ENCODE measurements at regions not wholly inside any gene's neighbourhood (a gene's known extent, or its start where the extent isn't known, plus 50 kb on each side); places are given as distances from the start of the nearest gene placed in this dataset.
"Not testable (repeated sequence)": the region's sequence is repeated elsewhere in the genome, so short reads cannot be mapped to it uniquely, and the experiment has no call there.

DNA sequence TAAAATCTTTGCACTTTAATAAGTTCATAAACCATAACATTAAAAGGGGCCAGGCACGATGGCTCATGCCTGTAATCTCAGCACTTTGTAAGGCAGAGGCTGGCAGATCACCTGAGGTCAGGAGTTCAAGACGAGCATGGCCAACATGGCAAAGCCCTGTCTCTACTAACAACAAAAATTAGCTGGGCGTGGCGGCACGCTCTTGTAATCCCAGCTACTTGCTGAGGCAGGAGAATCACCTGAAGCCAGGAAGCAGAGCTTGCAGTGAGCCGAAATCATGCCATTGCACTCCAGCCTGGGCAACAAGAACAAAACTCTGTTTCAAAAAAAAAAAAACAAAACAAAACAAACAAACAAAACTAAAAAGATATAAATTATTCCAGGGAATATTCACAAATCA lies 595.2 kb upstream of the LCORL start:
- no peak for TF ChIP-seq POLR2A (IDR thresholded peaks at IDR 0.05; ENCODE audit: low read depth, low read length)
- DNase-seq (ENCODE audit: insufficient read length, low spot score) (no peak), FAIRE-seq (no peak)

DNA sequence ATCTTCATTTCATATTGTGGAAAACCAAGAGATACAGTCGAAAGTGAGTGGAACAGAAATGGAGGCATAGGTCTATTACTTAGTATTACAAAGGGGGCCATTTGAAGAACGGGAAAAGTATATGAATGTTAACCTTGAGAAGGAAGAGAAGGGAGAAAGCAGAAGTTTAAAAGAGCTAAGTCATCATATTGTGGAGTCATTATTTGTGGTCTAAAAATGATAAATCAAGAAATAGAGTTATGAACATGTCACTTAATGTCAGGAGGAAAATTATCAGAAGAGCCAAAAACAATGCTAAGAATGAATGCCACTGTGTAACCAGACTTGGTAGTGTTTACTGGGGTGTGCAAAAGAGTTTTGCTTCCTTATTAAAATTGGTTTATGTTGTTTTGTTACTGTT lies 589.5 kb upstream of the LCORL start:
- FAIRE-seq (no peak), DNase-seq (ENCODE audit: insufficient read length, low spot score) (no peak)
- TF ChIP-seq POLR2A (IDR thresholded peaks at IDR 0.05; ENCODE audit: low read depth, low read length), result no peak

DNA sequence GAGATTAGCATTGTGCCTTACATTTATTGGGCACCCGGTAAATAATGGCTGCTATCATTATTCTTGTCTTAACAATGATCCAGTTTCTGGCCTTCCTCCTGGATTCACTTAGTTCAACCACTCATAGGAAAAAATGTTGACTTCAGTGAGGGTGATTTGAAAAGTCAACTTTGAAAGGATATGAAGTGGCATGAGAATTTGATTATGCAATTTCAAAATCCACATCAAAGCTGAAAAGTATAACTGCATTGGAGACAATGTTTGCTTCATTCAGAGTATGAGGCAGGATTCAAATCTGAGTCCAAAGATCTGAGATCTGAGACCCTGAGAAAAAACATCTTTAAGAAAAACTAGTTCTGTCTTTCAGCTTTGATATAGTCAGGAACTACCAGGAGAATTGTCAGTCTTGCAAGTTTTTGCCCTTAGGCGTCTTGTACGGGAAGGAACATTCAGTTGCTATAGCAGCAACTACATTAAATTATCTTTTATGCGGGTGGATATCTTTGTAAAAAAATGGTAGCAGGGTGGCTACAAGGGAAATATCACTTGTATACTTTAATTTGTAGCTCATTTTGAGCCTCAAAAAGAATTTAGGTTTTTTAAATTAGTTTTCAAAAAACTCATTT lies 587.5 kb upstream of the LCORL start:
- DNase-seq (ENCODE audit: insufficient read length, low spot score) (no peak), FAIRE-seq (no peak)
- TF ChIP-seq POLR2A (IDR thresholded peaks at IDR 0.05; ENCODE audit: low read depth, low read length), result no peak

DNA sequence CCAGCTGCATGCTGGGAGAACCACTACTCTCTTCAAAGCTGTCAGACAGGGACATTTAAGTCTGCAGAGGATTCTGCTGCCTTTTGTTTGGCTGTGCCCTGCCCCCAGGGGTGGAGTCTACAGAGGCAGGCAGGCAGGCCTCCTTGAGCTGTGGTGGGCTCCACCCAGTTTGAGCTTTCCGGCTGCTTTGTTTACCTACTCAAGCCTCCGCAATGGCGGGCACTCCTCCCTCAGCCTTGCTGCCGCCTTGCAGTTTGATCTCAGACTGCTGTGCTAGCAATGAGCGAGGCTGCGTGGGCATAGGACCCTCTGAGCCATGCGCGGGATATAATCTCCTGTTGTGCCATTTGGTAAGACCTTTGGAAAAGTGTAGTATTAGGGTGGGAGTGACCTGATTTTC lies 581.1 kb upstream of the LCORL start:
- not testable (repeated sequence) for DNase-seq (ENCODE audit: insufficient read length, low spot score); FAIRE-seq

DNA sequence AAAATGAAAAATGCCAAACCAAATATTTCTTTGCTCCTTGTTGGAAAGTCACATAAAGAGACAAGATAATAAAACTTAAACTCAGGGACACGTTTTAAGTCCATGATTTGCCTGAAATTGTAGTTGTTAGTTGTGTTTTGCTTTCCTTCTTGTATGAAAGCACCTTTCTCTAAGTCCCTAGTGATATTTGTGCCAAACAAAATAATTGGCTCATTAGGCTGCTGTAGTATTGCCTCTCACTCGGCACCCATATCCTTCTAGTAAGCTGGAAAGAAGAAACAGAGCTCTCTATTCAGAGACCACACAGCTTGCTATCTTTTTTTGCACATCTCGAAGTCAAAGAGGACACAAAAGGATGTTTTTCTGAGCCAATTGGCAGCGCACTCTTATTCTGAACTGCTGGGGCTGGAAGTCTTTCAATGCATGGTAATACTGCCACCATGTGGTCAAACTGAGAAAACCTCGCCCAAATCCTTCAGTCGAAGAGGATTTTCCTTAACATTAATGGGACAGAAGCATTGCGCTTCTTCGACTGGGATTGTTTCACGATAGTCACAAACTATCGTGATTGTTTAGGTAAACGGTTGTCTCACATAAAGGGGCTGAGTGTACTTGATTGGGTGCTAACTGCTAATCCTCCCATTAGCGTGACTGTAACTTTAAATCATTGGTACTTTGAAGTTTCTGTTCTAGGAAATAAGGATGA lies 571.9 kb upstream of the LCORL start:
- peak; percentile 14 for DNase-seq (ENCODE audit: insufficient read length, low spot score)
- FAIRE-seq, result peak; percentile 61
- no peak for TF ChIP-seq POLR2A (IDR thresholded peaks at IDR 0.05; ENCODE audit: low read depth, low read length)

DNA sequence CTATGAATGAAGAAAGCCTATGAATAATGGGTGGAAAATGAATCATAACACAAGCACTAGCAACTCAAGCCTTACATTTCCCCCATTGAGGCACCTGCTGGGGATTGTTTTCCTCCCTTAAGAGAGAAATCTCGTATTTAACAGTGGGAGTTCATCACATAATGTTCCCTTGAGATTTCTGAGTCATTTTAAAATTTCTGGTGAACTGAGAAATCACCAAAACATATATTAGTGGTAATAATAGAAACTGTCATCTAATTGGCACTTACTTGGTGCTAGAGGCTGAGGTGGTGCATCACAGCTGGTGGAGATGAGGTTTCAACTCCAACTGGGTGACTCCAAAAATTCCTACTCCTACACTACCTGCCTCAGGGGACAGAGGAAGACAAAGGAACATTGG lies 561.3 kb upstream of the LCORL start:
- FAIRE-seq, result no peak
- DNase-seq (ENCODE audit: insufficient read length, low spot score), result no peak
- no peak for TF ChIP-seq POLR2A (IDR thresholded peaks at IDR 0.05; ENCODE audit: low read depth, low read length)

DNA sequence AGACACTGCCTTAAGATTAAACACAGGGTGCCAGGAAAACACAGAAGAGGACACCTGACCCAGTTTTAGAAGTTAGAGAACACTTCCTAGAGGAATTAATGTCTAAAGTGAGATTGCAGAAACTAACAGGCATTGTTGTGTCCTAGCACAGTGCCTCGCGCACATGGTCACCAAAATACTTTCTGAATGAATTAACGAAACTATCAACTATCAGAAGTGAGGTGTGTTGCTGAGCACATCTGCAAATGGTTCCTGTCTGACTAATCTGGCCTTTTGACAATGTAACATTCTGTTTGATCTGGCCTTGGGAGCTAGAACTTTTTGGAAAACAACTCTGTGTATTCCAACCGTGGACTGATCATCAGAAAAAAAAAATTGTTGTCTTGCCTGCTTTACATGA lies 556.8 kb upstream of the LCORL start:
- TF ChIP-seq POLR2A (IDR thresholded peaks at IDR 0.05; ENCODE audit: low read depth, low read length), result no peak
- DNase-seq (ENCODE audit: insufficient read length, low spot score) (no peak), FAIRE-seq (no peak)

DNA sequence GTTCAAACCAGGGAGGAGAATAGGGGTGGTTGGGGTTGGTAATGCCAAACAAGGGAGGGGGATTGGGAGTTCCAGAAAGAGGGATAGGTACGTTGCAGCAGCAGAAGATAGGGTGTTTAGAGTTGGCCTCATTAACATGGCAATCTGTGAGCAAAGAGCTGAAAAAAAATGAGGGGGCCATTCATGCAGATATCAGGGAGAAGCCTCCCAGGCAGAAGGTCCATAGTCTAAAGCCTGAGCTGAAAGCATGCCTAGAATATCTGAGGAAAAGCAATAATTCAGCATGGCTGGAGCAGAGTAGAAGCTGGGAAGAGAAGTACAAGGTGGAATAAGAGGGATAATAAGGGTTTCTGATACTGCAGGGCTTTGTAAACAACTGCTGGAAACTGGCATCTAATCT lies 550.9 kb upstream of the LCORL start:
- FAIRE-seq (no peak), DNase-seq (ENCODE audit: insufficient read length, low spot score) (no peak)
- TF ChIP-seq POLR2A (IDR thresholded peaks at IDR 0.05; ENCODE audit: low read depth, low read length), result no peak

DNA sequence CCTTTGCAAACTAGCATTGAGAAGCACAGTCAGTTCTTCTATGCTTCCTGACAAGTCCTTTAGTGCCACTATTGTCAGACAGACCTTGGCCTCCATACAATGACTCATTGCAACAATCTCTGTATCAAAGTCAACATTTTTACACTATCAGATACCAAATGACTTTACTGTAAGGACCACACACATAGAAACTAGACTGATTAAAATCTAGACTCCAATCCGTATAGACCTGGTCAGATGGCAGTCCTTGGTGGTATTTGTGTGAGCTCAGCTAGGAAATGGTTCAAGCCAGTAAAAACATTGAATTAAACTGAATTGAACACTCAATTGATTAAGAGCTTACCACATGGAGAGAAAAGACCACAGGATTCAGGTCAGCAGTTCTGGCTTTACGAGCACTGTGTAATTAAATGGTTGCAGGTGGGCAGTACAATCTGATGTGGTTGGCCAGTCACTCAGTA lies 549.8 kb upstream of the LCORL start:
- no peak for TF ChIP-seq POLR2A (IDR thresholded peaks at IDR 0.05; ENCODE audit: low read depth, low read length)
- FAIRE-seq (no peak), DNase-seq (ENCODE audit: insufficient read length, low spot score) (no peak)

DNA sequence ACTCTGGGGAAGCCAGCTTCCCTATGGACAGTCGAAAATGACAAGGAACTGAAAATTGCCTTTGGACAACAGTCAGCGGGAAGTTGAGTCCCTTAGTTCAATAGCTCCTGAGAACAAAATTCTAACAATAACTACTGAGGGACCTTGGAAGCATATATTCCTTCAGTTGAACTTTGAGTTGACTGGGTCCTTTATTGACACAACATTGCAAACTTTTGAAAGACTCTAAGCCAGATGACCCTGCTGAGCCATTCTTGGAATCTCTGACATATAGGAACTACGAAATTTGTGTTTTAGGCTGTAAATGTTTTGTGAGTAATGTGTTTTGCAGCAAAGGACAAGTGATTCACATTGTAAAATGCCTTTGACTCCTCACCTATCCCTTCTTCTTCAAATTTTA lies 548.8 kb upstream of the LCORL start:
- no peak for FAIRE-seq
- no peak for DNase-seq (ENCODE audit: insufficient read length, low spot score)
- TF ChIP-seq POLR2A (IDR thresholded peaks at IDR 0.05; ENCODE audit: low read depth, low read length), result no peak

DNA sequence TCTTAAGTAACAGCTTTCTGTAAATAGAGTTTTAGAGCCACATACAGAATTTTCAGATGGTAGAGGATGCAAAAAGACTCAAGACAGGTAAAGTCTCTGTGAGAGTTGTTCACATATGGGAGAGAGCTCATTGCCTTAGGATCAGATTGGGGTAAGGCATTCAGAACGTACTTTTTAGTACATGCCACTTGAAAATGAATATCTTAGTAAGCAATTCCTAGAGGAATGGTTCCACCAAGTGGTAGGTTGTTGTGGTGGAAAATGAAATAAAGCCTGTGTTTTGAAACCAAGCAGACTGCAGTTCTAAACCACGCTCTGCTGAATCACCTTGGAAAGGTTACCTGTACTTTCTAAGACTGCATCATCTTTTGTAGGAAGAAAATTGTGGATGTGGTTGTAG lies 547.0 kb upstream of the LCORL start:
- TF ChIP-seq POLR2A (IDR thresholded peaks at IDR 0.05; ENCODE audit: low read depth, low read length), result no peak
- no peak for FAIRE-seq

DNA sequence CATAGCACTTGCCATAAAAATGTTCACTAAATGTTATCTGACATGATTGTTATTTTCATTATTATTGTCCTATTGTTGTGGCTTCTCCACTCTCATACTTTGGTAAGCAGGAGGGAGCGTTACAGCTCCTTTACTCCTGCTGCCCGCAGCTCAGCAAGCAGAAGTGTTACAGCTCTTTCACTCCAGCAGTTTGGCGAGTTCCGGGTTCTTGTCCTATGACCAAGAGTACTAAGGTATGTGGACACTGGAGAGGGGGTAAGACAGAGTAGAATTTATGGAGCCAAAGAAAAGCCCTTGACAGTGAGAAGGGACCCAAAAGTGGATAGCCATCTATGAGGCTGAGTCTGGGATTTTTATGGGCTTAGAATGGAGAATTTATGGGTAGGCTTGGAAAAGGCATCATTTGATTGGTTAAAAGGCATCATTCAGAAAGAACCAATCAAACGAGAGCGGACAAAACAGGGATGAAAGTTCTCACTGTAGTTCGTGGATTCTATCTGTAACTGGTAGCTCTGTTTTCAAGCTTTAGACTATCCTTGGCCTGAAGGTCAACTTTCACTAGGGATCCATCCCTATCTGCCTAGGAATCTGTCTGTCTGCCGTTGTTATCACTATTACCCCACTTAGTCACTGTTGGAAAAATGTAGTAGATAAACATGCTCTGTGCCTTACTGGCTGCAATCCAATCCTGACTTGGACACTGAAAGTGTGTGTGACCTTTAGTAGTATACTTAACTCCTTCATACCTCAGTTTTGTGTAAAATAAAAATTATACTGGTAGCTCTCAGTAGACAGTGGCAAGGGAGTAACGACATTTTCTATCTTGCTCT lies 545.6 kb upstream of the LCORL start:
- FAIRE-seq (no peak), DNase-seq (ENCODE audit: insufficient read length, low spot score) (no peak)
- TF ChIP-seq POLR2A (IDR thresholded peaks at IDR 0.05; ENCODE audit: low read depth, low read length), result no peak

More for the DNA sequence above, 547.0 kb upstream of the LCORL start:
- no peak for DNase-seq (ENCODE audit: insufficient read length, low spot score)

DNA sequence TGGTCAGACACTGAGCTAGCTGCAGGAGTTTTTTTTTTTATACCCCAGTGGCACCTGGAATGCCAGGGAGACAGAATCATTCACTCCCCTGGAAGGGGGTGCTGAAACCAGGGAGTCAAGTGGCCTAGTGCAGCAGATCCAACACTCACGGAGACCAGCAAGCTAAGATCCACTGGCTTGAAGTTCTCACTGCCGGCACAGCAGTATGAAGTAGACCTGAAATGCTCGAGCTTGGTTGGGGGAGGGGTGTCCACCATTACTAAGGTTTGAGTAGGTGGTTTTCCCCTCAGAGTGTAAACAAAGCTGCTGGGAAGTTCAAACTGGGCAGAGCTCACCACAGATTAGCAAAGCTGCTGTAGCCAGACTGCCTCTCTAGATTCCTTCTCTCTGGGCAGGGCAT lies 537.9 kb upstream of the LCORL start:
- no peak for TF ChIP-seq POLR2A (IDR thresholded peaks at IDR 0.05; ENCODE audit: low read depth, low read length)
- DNase-seq (ENCODE audit: insufficient read length, low spot score) (no peak), FAIRE-seq (no peak)

DNA sequence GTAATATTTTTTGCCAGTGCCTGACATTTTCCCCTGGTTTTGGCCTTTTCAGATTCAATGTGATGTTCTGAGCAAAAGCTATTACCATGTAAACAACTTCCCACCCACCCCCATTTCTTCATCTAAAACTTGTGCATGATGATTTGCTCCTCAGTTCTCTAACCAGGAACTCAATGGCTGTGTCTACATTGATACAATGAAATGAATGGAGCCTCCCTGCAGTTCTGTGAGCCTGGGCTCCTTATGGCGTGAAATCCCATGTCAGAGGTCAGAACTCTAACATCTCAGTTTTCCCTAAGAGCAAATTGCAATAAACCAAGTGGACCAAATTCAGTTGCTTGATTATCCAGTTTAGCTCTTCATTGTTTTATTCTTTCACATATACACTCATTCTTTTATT lies 534.8 kb upstream of the LCORL start:
- DNase-seq (ENCODE audit: insufficient read length, low spot score) (no peak), FAIRE-seq (no peak)
- no peak for TF ChIP-seq POLR2A (IDR thresholded peaks at IDR 0.05; ENCODE audit: low read depth, low read length)

DNA sequence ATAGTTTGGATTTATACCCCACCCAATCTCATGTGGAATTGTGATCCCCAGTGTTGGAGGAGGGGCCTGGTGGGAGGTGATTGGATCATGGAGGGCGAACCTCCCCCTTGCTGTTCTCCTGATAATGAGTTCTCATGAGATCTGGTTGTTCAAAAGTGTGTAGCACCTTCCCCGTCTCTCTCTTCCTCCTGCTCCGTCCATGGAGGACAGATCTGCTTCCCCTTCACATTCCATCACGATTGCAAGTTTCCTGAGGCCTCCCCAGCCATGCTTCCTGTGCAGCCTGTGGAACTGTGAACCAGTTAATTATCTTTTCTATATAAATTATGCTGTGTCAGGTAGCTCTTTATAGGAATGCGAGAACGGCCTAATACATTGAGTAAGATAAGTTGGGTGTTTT lies 518.8 kb upstream of the LCORL start:
- no peak for DNase-seq (ENCODE audit: insufficient read length, low spot score)
- FAIRE-seq, result no peak
- TF ChIP-seq POLR2A (IDR thresholded peaks at IDR 0.05; ENCODE audit: low read depth, low read length), result no peak

Data from H54 (cell line).